ENCODE measurements at regions not wholly inside any gene's neighbourhood (a gene's known extent, or its start where the extent isn't known, plus 50 kb on each side); places are given as distances from the start of the nearest gene placed in this dataset.

DNA sequence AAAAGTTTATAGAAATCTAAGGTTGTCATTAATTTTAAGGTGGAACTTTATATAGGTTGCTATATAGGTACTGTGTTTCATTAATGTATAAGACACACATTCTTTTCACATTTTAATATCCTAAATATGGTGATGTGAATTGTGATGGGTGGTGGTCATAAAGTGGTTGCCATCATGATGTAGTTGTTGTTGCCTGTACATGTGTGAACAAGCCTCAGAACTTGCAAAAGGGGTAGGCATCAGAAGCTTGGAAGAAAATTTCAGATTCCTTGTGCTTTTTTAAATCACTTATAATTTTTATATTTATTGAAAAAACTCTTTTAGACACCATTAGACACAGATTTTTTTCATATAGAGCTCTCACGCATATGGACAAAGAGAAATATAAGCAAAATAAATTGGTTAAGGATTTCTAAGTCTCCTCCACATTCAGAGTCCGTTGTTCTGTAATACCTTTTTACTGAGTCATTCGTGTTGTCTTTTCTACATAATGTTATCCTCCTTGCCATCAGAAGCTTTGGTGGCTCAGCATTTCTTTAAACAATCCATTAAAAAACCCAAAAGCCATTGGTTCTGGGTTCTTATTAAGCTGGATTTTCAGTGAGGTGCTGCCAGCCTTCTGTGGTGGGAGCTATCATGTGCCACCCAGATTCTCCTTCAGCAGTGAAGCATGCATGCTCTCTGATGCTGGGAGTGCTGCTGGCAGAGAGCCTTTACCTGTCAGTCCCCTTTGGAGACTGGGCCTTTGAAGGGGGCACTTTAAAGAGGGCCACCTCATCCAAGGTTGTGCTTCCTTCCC lies 140.4 kb upstream of the GALNT15 start:
- intact Hi-C loops (cut with DNase I): no loop called here
- DNase-seq: no peak

DNA sequence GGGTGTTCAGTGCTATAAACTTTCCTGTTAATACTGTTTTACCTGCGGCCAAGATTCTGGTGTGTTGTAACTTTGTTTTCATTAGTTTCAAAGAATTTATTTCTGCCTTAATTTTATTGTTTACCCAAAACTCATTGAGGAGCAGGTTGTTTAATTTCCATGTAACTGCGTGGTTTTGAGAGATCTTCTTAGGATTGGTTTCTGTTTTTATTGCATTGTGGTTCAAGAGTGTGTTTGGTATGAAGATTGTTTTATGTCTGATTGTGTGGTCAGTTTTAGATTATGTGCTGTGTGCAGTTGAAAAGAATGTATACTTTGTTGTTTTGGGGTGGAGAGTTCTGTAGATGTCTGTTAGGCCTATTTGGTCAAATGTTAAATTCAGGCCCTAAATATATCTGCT lies 133.5 kb upstream of the GALNT15 start:
- intact Hi-C loops (cut with DNase I): loop anchor here (10.0 kb wide), 1 partner anchor 216 kb away; no protein-coding TSS in a partner anchor
- no peak for DNase-seq

DNA sequence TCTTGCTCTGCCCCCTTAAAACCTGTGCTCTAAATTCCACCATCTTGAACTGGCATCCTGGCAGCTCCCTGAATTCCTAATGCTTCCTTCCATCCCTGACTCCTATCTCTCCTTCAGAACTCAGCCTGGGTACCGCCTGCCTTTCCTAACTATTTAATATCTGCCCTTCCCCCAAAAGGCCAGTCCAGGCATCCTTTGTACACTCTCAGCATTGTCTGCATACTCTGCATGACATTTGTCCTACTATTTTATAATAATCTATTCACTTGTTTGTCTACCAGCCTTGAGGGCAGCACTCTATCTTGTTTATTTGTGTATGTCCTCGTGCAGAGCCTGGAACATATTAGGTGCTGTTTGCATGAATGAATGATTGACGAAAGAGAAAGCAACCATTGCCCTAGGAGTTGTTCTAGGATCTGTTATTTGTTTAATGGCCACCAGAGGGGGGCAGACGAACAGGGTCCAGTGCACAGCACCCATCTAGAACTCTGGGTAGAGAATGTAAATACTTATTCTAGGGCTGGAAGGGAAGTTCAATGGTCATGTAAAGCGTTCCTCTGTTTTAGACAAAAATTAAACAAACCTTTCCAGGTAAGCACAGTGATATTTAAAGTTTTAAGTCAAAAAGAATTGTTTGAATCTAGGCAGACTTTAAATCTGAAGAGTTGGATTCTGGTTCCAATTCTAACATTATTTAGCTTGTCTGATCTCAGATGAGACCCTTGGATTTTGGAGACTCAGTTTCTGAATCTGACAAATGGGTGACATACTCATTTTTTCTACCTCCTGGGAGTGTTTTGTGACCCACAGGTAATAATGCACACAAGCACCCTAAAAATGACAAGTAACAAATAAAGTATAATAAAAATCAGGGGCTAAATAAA lies 125.8 kb upstream of the GALNT15 start:
- intact Hi-C loops (cut with DNase I): loop anchor here (1.0 to 10.0 kb wide), 3 partner anchors 130 to 224 kb away; no protein-coding TSS in a partner anchor
- peak in 6 of 10 donors; percentile 32 to 91 (median 58) for DNase-seq

DNA sequence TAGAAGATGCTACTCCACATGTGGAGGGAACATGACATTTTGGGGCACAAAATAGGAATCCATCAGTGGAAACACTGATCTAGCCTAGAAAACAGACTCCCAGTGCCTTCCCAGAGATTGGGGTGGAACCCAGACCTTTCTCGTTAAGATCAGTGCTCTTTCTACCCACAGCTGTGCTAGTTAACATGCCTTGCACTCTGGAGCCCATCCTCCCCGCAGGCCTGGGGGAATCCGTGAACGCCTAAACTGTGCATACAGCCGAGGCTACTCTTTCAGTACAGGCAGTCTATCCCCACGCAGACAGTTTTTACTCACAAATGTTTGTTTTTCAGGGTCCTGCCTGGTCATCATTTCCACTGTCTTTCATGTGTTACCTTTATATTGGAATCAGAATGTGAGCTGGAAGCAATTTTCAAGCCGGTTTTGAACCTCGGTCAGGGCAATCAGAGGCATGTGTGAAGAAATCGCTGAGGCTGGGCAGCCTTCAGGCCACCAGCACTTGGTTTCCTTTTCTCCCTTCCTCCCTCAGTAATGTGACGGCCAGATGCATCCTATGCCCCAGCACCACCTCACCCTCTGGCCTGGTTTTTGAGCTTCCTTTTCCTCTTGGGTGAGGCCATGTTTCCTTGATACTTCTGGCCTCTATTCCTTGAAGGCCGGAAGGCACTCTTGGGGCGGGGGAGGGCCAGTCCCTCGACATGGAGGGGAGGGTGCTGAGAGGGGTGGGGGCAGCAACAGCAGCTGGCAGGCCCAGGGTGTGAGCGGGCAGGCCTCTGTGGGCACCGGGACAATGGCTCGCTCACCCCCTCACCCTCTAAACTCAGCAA lies 123.6 kb upstream of the GALNT15 start:
- intact Hi-C loops (cut with DNase I): no loop called here

DNA sequence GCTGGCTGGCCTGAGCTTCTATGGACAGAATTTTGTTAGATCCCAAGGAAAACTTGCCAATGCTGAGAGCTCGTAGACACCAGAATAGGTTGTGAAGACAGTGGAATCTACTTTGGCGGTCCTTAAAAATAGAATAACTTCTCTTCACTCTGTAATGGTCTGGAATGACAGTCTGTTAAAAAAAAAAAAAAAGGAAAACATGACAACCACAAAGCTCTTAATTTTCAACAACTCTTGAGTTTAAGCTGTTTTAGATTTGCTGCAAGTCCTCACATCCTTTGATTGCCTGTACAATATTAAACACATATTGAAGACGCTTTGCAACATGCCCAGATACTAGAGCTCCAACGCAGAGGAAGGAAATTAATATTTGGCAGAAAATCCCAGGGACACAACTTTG lies 122.8 kb upstream of the GALNT15 start:
- intact Hi-C loops (cut with DNase I): no loop called here
- DNase-seq: no peak

More for the DNA sequence above, 123.6 kb upstream of the GALNT15 start:
- no peak for DNase-seq

DNA sequence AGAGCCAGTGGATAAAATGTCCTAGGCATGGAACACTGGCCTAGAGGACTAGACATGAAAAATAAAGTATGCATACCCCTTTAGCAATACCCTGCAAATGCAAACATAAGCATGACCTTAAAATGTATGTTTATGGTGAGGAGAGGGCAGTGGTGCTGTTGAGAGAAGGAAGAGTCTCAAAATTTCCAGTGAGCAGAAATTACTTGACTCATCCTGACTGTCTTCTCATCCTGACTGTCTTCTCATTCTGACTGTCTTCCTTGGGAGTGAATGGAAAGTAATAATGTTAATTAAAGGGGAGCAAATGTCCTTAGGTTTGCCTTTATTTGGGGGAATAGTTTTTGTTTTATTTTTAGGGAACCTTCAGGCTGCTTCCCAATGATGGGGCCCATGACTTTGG lies 121.5 kb upstream of the GALNT15 start:
- DNase-seq: no peak
- intact Hi-C loops (cut with DNase I): no loop called here

DNA sequence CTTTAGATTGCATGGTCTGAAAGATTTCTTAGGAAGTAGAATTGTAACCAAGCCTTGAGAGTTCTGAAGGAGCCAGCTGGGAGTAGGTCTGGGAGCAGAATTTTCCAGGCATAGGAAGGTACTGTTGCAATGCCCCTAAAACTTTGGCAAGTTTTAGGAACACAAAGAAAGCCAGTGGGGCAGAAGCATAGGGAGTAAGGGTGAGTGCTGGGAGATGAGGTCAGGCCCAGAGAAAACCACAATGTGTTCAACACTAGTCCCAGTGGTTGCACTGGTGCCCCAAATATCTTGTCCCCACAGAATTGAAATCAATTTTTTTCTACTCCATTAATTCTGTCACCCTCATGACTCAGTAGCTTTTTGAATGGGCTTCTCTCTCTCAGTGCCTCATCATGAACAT lies 120.7 kb upstream of the GALNT15 start:
- no peak for DNase-seq
- intact Hi-C loops (cut with DNase I): no loop called here

DNA sequence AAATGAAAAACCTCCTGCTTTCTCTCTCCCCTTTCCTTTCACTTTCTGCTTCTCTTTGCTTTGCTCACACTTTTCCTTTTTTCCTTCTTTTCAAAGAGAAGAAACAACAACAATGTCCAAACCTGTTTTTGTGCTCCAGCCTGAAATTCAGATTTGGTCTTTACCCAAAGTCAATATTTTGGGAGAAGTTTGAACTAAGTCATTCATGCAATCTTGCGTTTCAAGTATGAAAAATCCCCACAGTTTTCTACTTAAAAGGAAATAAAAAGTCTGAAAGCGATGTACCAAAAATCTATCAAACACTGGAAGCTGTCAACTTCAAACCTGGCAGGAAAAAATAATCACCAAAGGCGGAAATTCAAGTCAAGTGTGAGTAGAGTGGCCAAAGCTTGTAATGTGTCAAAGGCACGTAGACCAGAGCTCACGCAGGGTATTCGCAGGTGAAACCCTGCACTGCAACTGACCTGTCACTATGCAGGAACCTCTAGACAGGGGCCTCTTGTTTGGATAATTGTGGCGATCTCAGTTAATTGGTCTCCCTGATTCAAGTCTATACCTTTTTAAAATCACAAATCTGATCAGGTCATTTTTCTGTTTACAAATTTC lies 118.8 kb upstream of the GALNT15 start:
- DNase-seq: no peak
- intact Hi-C loops (cut with DNase I): no loop called here

DNA sequence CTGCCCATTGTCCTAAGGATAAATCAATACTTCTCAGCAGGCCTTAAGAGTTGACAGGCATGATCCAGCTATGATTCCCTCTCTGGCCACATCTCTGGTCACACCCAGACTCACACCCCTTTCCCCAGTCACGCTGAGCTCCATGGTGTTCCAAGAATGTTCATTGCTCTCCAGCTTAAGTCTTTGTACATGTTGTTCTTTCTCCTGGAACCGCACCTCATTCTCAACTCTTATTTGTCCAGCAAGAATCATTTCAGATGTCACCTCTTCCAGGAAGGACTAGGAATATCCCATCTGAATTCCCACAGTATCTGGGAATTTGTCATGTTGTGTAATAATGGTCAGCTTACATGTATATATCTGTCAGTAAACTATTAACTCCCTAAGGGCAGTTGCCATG lies 118.3 kb upstream of the GALNT15 start:
- intact Hi-C loops (cut with DNase I): no loop called here
- DNase-seq: no peak

DNA sequence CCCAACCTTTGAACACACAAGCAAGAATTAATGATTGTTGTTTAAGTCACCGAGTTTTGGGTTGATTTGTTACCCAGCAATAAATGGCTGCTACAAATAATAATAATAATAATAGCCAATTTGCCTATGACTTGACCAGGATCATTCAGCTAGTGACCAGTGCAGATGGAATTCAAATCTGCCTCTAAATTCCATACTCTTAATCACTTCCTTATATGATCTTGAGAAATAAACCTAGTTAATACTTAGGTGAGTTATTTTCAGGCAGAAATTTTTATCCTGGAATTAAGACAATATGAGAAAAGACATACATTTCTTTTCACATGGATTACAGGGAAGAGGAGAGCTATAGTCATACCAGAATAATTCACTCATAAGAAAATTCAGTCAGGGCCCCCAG lies 116.0 kb upstream of the GALNT15 start:
- no peak for DNase-seq
- intact Hi-C loops (cut with DNase I): no loop called here

DNA sequence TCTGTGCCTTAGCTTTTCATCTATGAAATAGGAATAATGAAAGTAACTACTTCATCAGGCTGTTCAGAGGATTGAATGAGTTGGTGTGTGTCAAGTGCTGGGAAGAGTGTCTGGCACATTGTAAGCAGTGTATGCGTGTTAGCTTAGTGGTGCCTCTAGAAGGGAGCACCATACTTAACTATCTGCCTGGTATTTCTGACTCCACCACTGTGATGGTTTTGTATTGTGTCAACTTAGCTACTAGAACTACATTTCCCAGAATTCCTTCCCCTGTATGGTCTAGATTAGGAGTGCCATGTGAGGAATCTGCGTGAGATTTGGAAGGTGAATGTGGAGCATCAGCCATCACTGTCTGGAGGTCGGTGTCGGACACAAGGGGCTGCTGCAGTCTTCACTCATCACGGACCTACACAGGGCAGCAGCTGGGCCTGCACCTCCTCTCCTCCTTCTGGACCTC lies 115.4 kb upstream of the GALNT15 start:
- intact Hi-C loops (cut with DNase I): no loop called here
- DNase-seq: peak in 1 of 10 donors; percentile 53

DNA sequence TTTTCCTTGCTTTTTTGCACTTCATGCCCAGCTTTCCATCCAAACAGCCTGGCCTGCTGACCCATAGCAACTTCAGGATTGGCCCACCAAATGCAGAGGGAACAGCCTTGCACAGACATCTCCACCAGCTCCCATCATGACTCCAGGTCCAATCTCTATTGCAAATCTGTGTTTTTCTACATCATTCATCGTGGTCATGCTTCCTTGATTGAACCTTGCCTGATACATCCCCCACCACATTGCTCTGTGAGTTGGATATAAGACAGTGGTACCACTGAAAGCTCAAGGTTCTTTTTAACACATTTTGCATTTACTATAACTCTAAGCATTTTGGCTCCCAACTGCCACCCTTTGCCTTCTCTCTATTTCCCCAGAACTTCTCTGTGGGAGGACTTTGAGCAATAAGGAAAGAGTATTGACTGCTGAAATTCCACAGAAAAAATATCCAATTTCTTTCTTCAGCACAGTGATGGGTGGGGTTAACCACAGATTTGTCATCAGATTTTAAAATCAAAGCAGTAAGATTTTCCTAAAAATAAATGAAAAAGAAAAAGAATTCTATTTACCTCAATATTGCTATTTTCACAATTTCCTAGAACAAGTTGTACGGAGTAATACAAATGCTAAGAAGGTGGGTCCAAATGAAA lies 114.6 kb upstream of the GALNT15 start:
- intact Hi-C loops (cut with DNase I): no loop called here
- DNase-seq: no peak

DNA sequence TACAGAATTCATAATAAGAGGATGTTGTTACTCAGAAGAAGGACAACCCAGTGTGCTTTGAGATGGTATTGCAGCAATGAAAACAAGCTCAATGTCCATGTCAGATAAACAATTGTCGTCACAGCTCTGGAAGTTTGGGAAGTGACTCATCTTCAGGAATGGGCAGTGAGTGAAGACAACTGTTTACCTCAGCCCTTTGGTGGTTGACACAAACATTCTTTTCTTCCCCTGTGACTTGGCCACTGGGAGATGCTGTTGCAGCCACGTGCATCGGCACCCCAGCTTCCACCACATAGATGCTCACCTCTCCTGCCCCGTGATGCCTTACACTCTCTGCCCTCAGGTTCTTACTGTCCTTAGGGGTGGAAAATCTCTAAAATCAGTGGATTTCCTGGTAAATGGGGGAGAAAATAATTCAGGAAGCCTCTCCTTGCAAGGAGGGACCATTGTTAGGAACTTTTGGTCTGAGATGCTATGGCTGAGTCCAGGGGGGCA lies 114.1 kb upstream of the GALNT15 start:
- intact Hi-C loops (cut with DNase I): no loop called here
- DNase-seq: peak in 3 of 10 donors; percentile 30 to 79 (median 73)

DNA sequence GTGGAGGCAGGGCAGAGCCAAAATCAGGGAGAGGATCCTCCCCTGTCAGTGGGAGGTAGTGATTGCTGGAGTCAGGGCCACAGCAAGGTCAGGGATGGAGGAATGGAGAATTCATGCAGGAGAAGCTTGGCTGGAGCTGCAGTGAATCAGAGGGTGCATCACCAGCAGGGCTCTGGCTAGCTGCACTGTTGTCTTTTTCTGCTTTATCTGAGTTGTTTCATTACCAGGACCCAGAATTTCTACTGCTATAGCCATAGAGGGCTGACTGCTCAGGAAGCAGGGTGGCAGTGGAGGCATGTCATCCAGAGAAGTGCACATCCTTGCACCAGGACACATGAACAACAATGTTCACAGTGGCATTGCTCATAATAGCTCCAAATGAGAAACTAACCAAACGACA lies 113.5 kb upstream of the GALNT15 start:
- intact Hi-C loops (cut with DNase I): no loop called here
- DNase-seq: peak in 4 of 10 donors; percentile 11 to 77 (median 29)

DNA sequence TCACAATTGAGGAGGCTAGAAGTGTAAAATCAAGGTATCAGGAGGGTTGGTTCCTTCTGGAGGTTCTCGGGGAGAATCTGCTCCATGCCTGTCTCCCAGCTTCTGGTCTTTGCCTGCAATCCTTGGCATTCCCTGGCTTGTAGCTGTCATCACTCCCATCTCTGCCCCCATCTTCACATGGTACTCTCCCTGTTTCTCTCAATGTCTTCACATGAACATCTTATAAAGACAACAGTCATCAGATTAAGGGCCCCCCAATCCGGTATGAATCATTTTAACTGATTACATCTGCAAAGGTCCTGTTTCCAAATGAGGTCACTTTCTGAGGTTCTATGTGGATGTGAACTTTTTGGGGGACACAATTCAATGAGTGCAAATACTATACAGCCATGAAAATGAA lies 113.0 kb upstream of the GALNT15 start:
- intact Hi-C loops (cut with DNase I): no loop called here

DNA sequence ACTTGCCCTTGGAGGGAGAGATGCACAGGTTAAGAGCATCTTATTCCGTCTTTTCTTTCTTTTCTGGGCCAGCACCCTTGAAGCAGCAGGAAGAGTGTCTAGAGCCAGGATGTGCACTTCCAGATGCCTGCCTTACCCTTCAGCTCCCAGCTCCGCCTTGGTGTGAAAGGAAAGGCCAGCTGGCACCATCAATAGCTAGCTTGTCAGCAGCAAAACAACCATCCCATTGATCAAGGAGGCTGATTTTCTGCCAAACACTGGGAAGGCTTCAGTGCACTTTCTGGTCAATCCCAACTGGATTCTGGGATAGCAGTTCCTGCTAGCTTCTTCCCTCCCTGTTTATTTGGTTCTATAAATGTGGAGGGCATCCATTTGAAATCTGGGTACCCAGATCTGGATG lies 110.9 kb upstream of the GALNT15 start:
- DNase-seq: peak; percentile 47 to 97 (median 78)
- intact Hi-C loops (cut with DNase I): no loop called here

More for the DNA sequence above, 113.0 kb upstream of the GALNT15 start:
- no peak for DNase-seq

DNA sequence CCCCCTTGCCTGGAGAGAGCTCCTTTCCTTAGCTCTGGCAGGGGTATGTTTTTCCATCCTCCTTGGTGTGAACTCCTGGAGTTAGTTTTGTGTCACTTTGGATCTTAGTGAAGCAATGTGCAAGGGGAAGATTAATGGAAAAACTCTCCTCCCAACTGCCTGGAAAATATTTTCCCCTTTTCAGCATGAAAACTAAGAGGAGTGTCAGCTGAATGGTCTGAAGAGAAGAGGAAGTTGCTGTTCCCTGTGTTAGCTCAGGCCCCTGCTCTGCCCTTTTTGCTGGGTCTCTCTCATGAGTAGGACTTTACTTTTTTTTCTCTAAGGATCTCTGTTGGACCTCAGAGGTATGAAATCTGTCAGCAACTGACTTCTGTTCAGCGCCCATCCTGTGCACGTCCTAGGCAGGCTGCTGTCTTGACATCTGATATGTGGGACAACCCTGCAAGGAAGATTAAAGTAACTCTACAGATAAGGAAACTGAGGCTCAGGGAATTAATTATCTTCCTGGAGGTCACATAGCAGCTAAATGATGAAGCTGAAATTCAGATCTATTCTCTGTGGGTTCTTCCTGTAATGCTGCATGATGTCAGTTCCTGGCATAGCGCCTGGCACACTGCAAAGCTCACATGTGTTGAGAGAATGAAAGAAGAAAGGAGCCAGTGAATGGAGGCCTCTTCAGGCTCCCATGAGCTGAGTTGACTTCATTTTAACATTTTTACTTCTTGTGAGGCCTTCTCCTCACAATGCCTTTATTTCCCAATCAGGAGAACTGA lies 109.7 kb upstream of the GALNT15 start:
- intact Hi-C loops (cut with DNase I): no loop called here

DNA sequence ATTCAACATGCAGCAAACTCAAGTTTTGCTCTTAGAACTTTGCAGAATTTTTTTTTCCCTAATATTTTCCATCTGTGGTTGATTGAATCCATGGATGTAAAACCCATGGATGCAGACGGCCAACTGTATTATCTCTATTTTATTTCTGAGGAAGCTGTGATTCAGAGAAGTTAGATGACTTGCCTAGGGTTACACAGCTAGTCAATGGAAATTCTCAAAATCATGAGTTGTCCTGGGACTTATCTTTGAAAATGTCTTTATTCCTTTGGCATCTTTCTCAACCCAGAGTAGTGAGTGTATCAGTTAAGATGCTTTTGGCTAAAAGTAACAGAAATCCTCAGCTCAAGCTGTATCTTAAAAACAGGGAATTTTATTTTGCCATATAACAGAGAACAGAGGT lies 107.9 kb upstream of the GALNT15 start:
- no peak for DNase-seq
- intact Hi-C loops (cut with DNase I): no loop called here

More for the DNA sequence above, 109.7 kb upstream of the GALNT15 start:
- peak in 9 of 10 donors; percentile 55 to 96 (median 84) for DNase-seq

DNA sequence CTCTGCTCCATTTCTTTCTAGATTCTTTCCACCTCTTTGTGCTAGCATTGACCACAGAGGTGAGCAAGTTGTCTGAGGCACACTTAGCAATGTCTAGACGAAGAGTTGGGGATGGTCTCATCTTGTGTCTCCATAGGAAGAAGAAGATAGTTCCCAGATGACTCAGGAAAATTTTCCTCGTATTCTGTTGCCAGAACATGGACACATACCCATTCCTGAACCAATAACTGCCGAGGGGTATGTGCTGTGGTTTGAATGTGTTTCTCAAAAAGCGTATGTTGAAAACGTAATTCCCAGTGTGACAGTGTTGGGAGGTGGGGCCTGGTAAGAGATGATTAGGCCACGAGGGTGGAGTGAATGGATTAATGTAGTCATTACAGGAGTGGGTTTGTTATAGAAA lies 107.5 kb upstream of the GALNT15 start:
- intact Hi-C loops (cut with DNase I): no loop called here
- DNase-seq: no peak

Measured in posterior cingulate gyrus (tissue), 11 donors.